HUES48 (cell line): ENCODE measurements at regions not wholly inside any gene's neighbourhood (a gene's known extent, or its start where the extent isn't known, plus 50 kb on each side); places are given as distances from the start of the nearest gene placed in this dataset.
"Not testable (repeated sequence)": the region's sequence is repeated elsewhere in the genome, so short reads cannot be mapped to it uniquely, and the experiment has no call there.

Source experiments
- H3K27ac ChIP-seq: one replicate; pipeline ENCODE4 v1.7.0; 2013; ENCODE audit warnings: low read depth, low read length, inconsistent platforms
- H3K27me3 ChIP-seq: 2 replicates; pipeline ENCODE4 v1.6.1; 2013; ENCODE audit warnings: mild to moderate bottlenecking, low read length; ENCODE audit not compliant: control insufficient read depth, insufficient read depth
- H3K36me3 ChIP-seq: 2 replicates; pipeline ENCODE4 v1.6.1; 2013; ENCODE audit warnings: low read length; ENCODE audit not compliant: control insufficient read depth, insufficient read depth
- H3K4me1 ChIP-seq: 2 replicates; pipeline ENCODE4 v1.6.1; 2013; ENCODE audit warnings: mild to moderate bottlenecking, low read length; ENCODE audit not compliant: control insufficient read depth, insufficient read depth
- H3K4me3 ChIP-seq: 2 replicates; pipeline ENCODE4 v1.5.1; 2013; ENCODE audit warnings: mild to moderate bottlenecking, low read depth, low read length
- H3K9ac ChIP-seq: 2 replicates; pipeline ENCODE4 v1.6.1; 2013; ENCODE audit warnings: mild to moderate bottlenecking, low read depth, low read length, moderate library complexity
- H3K9me3 ChIP-seq: 2 replicates; pipeline ENCODE4 v1.6.1; 2013; ENCODE audit warnings: low read length; ENCODE audit not compliant: control insufficient read depth, insufficient read depth

GRCh38 chr5:177856474-177856873 is 73.8 kb upstream of the FAM153A start:
- not testable (repeated sequence) for H3K4me1 ChIP-seq, H3K9ac ChIP-seq, H3K36me3 ChIP-seq, H3K27me3 ChIP-seq, H3K9me3 ChIP-seq, H3K4me3 ChIP-seq, H3K27ac ChIP-seq

GRCh38 chr5:177847914-177848313 is 65.2 kb upstream of the FAM153A start:
- not testable (repeated sequence) for H3K27me3 ChIP-seq, H3K9me3 ChIP-seq, H3K4me1 ChIP-seq, H3K9ac ChIP-seq, H3K27ac ChIP-seq, H3K4me3 ChIP-seq, H3K36me3 ChIP-seq

- H3K27ac ChIP-seq, H3K27me3 ChIP-seq, H3K4me3 ChIP-seq, H3K9ac ChIP-seq, H3K9me3 ChIP-seq, H3K4me1 ChIP-seq, H3K36me3 ChIP-seq: not testable (repeated sequence)
Observed at GRCh38 chr5:177846598-177846997, 63.9 kb upstream of the FAM153A start.

- H3K9me3 ChIP-seq, H3K27me3 ChIP-seq, H3K9ac ChIP-seq, H3K4me1 ChIP-seq, H3K27ac ChIP-seq, H3K36me3 ChIP-seq, H3K4me3 ChIP-seq: not testable (repeated sequence)
Observed at GRCh38 chr5:177845906-177846305, 63.2 kb upstream of the FAM153A start.

GRCh38 chr5:177836191-177836590 is 53.5 kb upstream of the FAM153A start:
- H3K27me3 ChIP-seq, H3K4me1 ChIP-seq, H3K36me3 ChIP-seq, H3K27ac ChIP-seq, H3K9me3 ChIP-seq, H3K9ac ChIP-seq, H3K4me3 ChIP-seq: not testable (repeated sequence)
